DOHH2 (cell line): ENCODE measurements at regions not wholly inside any gene's neighbourhood (a gene's known extent, or its start where the extent isn't known, plus 50 kb on each side); places are given as distances from the start of the nearest gene placed in this dataset.

Source experiments
- H3F3A ChIP-seq: fragments of 200-600 bp; sonication (generic), shearing (Covaris generic); 2 replicates; pipeline ENCODE4 v1.6.0; 2016; ENCODE audit warnings: antibody characterized with exemption, mild to moderate bottlenecking; ENCODE audit not compliant: control insufficient read depth, insufficient read depth
- H3K27ac ChIP-seq: fragments of 200-600 bp; sonication (generic); 2 replicates; pipeline ENCODE4 v1.5.1; 2014; ENCODE audit warnings: low read depth, mild to moderate bottlenecking, low read length, moderate library complexity
- H3K27me3 ChIP-seq: fragments of 200-600 bp; sonication (generic); 2 replicates; pipeline ENCODE4 v1.6.1; 2014; ENCODE audit warnings: mild to moderate bottlenecking, low read length, mixed read lengths; ENCODE audit not compliant: control insufficient read depth
- H3K36me3 ChIP-seq: fragments of 200-600 bp; sonication (generic); 2 replicates; pipeline ENCODE4 v1.6.1; 2014; ENCODE audit warnings: mild to moderate bottlenecking, low read length, moderate library complexity, mixed read lengths; ENCODE audit not compliant: control insufficient read depth
- H3K4me1 ChIP-seq: fragments of 200-600 bp; sonication (generic); 2 replicates; pipeline ENCODE4 v1.6.1; 2014; ENCODE audit warnings: mild to moderate bottlenecking, low read length, mixed read lengths; ENCODE audit not compliant: control insufficient read depth
- H3K4me2 ChIP-seq: fragments of 200-600 bp; sonication (generic); 2 replicates; pipeline ENCODE4 v1.6.0; 2014; ENCODE audit warnings: mild to moderate bottlenecking, low read length, moderate library complexity
- H3K4me3 ChIP-seq: fragments of 200-600 bp; sonication (generic); 2 replicates; pipeline ENCODE4 v1.5.1; 2014; ENCODE audit warnings: mild to moderate bottlenecking, low read length, mixed read lengths
- H3K79me2 ChIP-seq: fragments of 200-600 bp; sonication (generic); 2 replicates; pipeline ENCODE4 v1.6.1; 2014; ENCODE audit warnings: mild to moderate bottlenecking, low read length, mixed read lengths; ENCODE audit not compliant: control insufficient read depth
- H3K9me2 ChIP-seq: fragments of 200-600 bp; sonication (generic); replicated peaks from 2 replicates; pipeline ENCODE4 v1.6.1; 2014; ENCODE audit warnings: mild to moderate bottlenecking, low read length, mixed read lengths; ENCODE audit not compliant: control insufficient read depth
- H3K9me3 ChIP-seq: fragments of 200-600 bp; sonication (generic); 2 replicates; pipeline ENCODE4 v1.6.1; 2014; ENCODE audit warnings: antibody characterized with exemption, low read length, mixed read lengths; ENCODE audit not compliant: control insufficient read depth, insufficient read depth
- H4K20me1 ChIP-seq: fragments of 200-600 bp; sonication (generic); 2 replicates; pipeline ENCODE4 v1.6.0; 2014; ENCODE audit warnings: low read depth, mild to moderate bottlenecking, antibody characterized with exemption, low read length, moderate library complexity; ENCODE audit not compliant: control insufficient read depth, insufficient read depth
- CTCF ChIP-seq: fragments of 200-600 bp; sonication (generic); IDR thresholded peaks from one replicate; pipeline ENCODE4 v1.5.1; 2014; ENCODE audit warnings: antibody characterized with exemption, mild to moderate bottlenecking, low read depth, low read length; ENCODE audit not compliant: poor library complexity, severe bottlenecking
- EZH2phosphoT487 ChIP-seq: fragments of 200-600 bp; sonication (generic); IDR thresholded peaks from 2 replicates; pipeline ENCODE4 v1.6.1; 2017; ENCODE audit warnings: borderline replicate concordance, mild to moderate bottlenecking, antibody characterized with exemption, low read length, moderate library complexity, mixed read lengths

DNA sequence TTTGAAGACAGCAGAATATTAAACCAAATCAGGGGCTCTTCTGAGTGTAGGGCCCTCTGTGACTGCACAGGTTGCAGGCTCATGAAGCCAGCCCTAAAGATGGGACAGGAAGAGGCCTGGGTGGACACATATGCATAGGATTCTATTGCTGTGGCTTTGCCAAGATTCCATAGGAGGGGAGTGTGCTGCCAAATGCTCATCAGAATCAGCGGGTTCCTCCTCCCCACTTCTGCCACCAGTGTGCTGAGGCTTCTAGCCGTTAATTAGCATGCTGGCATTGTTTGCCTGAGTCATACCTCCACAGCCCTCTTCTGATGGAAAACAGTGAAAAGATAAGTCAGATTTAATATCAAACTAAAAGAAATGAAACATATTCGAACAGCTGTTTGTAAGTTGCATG lies 103.9 kb upstream of the TMEFF2 start:
- H3K4me2 ChIP-seq, result no peak overlapping the region
- H3K9me2 ChIP-seq, result no peaks in the 10 kb centered on the region
- no peaks in the 10 kb centered on the region for H3K79me2 ChIP-seq
- H4K20me1 ChIP-seq, result no peaks in the 10 kb centered on the region
- H3K4me3 ChIP-seq, result no peak overlapping the region
- H3K9me3 ChIP-seq, result no peaks in the 10 kb centered on the region
- H3K36me3 ChIP-seq, result no peaks in the 10 kb centered on the region
- no peaks in the 10 kb centered on the region for H3K4me1 ChIP-seq
- no peaks in the 10 kb centered on the region for H3F3A ChIP-seq
- TF ChIP-seq CTCF (no peak), EZH2phosphoT487 (no peak)
- H3K27ac ChIP-seq, result no peak overlapping the region
- H3K27me3 ChIP-seq, result no peaks in the 10 kb centered on the region

- H3F3A ChIP-seq, result no peaks in the 10 kb centered on the region
- no peak for TF ChIP-seq EZH2phosphoT487
- no peak for TF ChIP-seq CTCF
Observed at GRCh38 chr2:192292478-192292877, 97.7 kb upstream of the TMEFF2 start.

DNA sequence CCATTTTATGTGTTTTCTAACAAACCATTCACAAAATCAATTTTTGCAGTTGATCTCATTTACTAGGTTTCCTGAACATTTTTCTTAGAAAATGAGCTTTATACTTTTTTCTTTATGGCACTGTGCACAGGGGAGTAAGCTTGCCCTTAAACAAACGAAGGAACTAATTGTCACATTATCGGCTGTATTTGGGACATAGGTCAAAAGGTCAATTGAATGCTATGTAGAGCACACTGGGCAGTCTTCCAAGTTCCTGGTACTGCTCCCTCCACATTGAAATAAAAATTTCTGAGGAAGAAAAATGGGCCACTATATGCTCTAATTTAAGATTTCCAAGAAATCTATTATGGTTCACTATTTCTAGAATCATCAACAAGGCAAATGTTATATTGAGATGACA lies 93.6 kb upstream of the TMEFF2 start:
- no peak overlapping the region for H3K4me2 ChIP-seq
- H3F3A ChIP-seq, result no peaks in the 10 kb centered on the region
- TF ChIP-seq CTCF, result no peak
- no peak for TF ChIP-seq EZH2phosphoT487
- no peaks in the 10 kb centered on the region for H3K9me3 ChIP-seq
- no peaks in the 10 kb centered on the region for H3K79me2 ChIP-seq
- H4K20me1 ChIP-seq, result no peaks in the 10 kb centered on the region
- no peak overlapping the region for H3K27ac ChIP-seq
- no peaks in the 10 kb centered on the region for H3K27me3 ChIP-seq
- H3K4me3 ChIP-seq, result no peak overlapping the region
- no peaks in the 10 kb centered on the region for H3K4me1 ChIP-seq
- H3K36me3 ChIP-seq, result no peaks in the 10 kb centered on the region
- H3K9me2 ChIP-seq, result no peaks in the 10 kb centered on the region

More at GRCh38 chr2:192292478-192292877, 97.7 kb upstream of the TMEFF2 start:
- no peaks in the 10 kb centered on the region for H4K20me1 ChIP-seq
- H3K4me3 ChIP-seq, result no peak overlapping the region
- no peaks in the 10 kb centered on the region for H3K27me3 ChIP-seq
- no peak overlapping the region for H3K4me2 ChIP-seq
- H3K9me3 ChIP-seq, result no peaks in the 10 kb centered on the region
- no peaks in the 10 kb centered on the region for H3K79me2 ChIP-seq
- H3K9me2 ChIP-seq, result no peaks in the 10 kb centered on the region
- H3K36me3 ChIP-seq, result no peaks in the 10 kb centered on the region
- H3K4me1 ChIP-seq, result no peaks in the 10 kb centered on the region
- H3K27ac ChIP-seq, result no peak overlapping the region
